NCI-H2196 (cell line): ENCODE measurements at regions not wholly inside any gene's neighbourhood (a gene's known extent, or its start where the extent isn't known, plus 50 kb on each side); places are given as distances from the start of the nearest gene placed in this dataset.

Experiments
- DNase-seq: peaks from one replicate; lab custom pipeline; 2025; ENCODE audit not compliant: unreplicated experiment; lab: John Stamatoyannopoulos, UW

DNA sequence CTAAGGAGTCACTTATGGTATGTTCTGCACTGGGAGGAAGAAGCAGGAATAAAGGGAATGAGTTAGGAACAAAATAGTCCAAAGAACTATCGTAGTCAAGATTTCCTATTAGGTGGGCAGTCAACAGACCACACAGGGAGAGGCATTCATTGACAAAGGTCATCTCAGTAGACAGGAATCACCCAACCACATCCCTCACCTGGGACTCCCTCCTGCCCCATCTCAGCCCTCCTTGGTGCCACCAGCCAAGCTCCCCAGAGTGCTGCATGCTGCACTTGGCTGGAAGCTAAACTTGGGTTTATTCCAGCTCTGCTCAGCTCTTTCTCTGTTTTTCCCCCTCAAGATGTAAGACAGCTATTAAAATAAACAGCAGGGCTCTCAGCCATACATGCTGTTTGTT, 72.3 kb upstream of the CTNNB1 start:
- no peak for DNase-seq

DNA sequence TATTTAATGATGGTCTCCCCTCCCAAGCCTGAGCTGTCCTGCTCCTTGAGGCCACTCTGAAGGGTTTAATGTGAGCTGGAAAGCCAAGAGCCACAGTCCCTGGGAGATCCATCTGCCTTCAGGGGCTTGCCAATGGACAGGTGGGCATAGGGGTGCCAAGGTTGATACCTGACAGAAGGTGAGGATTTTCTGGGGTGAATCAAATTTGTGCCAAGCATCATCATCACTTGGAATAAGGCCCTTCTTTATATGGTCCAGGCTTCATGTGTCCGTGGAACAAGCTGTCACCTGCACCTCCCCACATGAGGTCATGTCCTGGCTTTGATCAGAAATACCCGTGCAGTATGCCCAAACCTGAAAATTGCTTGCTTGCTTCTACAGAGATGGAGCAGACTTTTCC, 71.9 kb upstream of the CTNNB1 start:
- DNase-seq: no peak

- DNase-seq: no peak
Observed at GRCh38 chr3:41129731-41130130, 69.6 kb upstream of the CTNNB1 start.

GRCh38 chr3:41131224-41131623, 68.1 kb upstream of the CTNNB1 start:
- no peak for DNase-seq

- no peak for DNase-seq
Observed at GRCh38 chr3:41137686-41138111, 61.6 kb upstream of the CTNNB1 start.

DNA sequence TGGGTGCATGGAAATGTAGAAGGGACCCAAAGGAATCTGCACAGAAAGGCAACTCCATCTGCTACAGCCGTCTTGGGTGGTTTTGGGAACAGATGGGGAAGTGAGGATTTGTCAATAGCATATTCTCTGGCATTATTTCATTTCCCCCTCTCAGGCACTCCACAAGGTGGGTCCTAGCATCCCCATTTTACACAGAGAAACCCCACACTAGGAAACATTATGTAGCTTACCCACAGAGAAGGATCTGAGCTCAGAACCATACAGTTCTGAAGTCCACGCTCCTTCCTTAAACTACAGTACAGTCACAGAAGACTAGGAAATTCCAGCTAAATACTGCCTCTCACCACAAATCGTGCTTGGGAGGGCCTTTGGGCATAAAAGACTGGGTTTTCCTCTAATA, 61.2 kb upstream of the CTNNB1 start:
- no peak for DNase-seq

DNA sequence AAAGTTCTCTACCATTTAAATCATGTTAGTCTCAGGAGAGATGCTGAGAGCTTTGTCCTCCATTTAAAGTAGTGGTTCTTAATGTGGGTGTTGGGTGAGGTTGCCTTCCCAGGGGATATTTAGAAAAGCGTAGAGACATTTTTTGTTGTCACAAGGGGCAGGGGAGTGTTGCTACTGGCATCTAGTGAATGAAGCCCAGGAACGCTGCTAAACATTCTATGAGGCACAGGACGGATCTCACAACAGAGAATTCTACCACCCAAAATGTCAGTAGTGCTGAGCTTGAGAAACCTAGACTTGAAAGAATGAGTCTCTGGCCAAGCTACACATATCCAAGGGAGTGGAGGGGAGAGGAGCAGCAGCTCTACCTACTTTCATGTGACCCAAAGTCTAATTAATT, 60.7 kb upstream of the CTNNB1 start:
- no peak for DNase-seq

DNA sequence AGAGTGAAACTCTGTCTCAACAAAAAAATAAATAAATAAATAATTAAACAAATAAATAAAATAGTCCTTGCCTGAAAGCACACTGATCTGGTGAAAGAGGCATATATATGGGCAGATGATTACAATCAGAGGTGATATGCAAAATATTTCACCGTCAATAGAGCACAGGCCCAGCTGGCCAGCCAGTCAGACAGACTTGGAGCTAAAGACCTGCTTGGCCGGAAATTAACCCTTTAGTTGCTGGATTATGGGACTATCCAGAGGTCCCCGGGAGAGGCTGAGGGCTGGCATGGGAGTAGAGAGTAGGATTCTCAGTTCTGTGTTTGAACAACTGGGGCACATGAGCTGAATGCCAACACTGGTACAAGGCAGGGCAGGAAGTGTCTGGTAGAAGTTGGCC, 59.1 kb upstream of the CTNNB1 start:
- no peak for DNase-seq

DNA sequence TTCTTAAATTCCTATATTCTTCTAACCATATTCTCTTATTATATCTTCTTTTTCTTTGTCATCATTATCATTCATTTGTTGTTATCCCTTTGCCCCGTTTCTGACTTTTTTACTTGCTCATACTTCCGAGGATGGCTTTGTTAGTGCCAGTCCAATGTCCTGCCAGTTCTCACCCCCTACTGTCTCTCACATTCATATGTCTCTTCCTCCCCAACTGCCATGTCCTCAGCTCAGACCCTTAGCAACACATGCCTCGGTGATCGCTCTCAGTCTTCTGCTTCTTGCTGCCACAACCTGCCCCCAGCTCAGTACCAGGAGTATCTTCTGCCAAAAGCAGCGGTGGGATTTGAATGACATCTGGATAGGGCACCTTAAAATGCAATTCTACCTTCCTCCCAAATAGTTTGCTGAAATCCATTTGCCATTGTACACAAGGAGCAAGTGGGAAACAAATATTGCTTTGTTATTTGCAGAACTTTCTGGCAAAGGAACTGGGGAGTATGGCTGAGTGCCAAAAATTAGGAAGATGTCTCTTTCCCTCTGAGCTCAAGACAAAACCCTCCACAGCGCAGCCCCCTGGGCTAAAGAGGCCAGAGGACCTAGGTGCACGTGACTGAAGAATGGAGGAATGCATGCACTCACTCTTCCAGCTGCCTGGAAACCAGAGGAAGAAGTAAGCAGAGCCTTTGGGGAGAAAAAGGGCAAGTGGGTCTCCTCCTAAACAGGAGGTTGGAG, 57.7 kb upstream of the CTNNB1 start:
- DNase-seq: no peak

- no peak for DNase-seq
Observed at GRCh38 chr3:41143421-41144031, 55.8 kb upstream of the CTNNB1 start.

GRCh38 chr3:41144631-41145030, 54.7 kb upstream of the CTNNB1 start:
- DNase-seq: no peak

- DNase-seq: no peak
Observed at GRCh38 chr3:41148478-41148877, 50.8 kb upstream of the CTNNB1 start.

- DNase-seq: no peak
Observed at GRCh38 chr3:41148901-41149300, 50.4 kb upstream of the CTNNB1 start.
